Cerebellar cortex (tissue), 1 donor: ENCODE measurements at regions not wholly inside any gene's neighbourhood (a gene's known extent, or its start where the extent isn't known, plus 50 kb on each side); places are given as distances from the start of the nearest gene placed in this dataset.
"Not testable (repeated sequence)": the region's sequence is repeated elsewhere in the genome, so short reads cannot be mapped to it uniquely, and the experiment has no call there.

Experiments
- DNase-seq: peaks from one replicate; pipeline ENCODE4 v3.0.0-alpha.2; 2015; ENCODE audit warnings: low spot score

DNA sequence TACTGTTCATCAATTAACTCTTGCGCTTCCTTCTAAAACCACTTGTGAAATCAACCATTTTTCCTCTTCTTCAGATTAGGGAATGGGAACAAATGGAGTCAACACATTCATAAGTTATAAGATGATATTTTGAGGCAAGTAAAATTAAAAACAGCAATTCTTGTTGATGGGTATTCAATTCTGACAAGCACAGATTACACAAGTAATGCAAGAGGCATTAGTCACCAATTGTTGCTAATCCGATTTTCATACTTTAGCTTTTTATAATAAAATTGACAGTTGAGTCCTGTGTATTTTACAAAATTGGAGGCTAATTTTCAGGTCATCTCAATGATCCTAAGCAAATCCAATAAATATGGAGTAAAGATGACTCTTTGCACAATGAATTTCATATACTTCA lies 918.4 kb upstream of the SOX9 start:
- DNase-seq = no peak

DNA sequence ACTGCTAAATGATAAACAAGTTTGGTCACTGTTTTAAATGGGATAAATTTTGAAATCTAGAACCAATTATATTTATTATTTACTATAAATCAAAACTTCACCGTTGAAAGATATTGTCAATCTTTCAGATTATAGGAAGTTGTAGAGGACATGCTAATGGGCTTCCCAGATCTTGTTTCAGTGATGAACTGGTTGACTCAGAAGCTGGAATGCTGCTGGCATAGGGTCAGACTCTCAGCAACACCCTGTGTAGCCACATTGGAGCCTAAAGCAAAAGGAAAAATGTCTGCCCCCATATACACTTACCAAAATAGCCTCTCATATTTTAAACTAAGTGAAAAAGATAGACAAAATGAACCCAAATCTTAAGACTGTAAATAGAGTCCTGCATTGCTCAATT lies 916.9 kb upstream of the SOX9 start:
- no peak for DNase-seq

DNA sequence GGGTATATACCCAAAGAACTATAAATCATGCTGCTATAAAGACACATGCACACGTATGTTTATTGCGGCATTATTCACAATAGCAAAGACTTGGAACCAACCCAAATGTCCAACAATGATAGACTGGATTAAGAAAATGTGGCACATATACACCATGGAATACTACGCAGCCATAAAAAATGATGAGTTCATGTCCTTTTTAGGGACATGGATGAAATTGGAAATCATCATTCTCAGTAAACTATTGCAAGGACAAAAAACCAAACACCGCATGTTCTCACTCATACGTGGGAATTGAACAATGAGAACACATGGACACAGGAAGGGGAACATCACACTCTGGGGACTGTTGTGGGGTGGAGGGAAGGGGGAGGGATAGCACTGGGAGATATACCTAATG lies 914.9 kb upstream of the SOX9 start:
- not testable (repeated sequence) for DNase-seq

DNA sequence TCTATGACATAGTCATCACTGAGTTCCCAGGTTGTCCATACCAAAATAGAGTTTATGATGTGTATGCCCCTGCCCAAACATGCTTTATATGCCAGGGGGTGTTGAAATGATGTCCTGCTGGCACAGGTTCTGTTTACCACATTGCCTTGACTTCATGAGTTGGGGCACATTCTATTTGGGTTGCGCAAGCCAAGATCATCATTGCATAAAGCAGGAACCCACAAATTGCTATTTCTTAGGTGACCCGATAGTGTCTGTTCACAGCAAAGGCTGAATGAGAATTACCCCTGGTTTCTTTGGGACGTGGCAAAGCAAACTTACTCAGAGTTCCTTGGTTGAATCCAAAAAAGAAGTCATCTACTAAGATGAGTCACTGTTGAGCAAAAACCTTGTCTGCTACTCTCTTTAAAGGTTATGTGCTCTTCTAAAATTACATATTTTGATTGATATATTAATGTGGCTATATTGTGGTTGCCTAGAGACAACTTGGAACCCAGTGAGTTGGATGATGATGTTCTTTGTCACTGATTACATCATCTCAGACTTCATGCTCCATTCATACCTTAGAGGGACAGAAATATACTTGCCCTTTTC lies 912.6 kb upstream of the SOX9 start:
- DNase-seq = no peak

DNA sequence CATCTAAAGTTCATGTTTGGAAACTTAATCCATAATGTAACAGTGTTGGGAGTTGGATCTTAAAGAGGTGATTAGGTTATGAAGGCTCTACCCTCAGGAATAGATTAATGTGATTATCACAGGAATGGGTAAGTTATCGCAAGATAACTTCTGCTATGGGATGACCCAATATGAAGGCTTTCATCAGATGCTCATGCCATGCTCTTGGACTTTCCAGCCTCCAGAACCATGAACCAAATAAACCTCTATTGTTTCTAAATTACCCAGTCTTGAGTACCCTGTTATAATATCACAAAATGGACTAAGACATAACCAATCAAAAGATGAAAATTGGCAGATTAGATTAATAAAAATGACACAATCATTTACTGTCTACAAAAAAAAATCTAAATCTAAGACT lies 906.9 kb upstream of the SOX9 start:
- no peak for DNase-seq

DNA sequence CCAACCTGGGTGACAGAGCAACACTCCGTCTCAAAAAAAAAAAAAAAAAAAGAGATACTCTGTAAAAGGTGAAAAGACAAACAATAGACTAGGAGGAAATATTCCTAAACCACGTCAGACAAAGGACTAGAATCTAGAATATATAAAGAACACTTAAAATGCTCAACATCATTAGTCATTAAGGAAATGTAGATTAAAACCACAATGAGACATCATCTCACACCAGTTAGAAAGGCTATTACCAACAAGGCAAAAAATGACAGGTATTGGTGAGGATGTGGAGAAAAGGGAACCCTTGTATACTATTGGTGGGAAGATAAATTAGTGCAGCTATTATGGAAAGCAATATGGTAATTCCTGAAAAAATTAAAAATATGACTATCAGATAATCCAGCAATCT lies 903.1 kb upstream of the SOX9 start:
- DNase-seq = no peak

DNA sequence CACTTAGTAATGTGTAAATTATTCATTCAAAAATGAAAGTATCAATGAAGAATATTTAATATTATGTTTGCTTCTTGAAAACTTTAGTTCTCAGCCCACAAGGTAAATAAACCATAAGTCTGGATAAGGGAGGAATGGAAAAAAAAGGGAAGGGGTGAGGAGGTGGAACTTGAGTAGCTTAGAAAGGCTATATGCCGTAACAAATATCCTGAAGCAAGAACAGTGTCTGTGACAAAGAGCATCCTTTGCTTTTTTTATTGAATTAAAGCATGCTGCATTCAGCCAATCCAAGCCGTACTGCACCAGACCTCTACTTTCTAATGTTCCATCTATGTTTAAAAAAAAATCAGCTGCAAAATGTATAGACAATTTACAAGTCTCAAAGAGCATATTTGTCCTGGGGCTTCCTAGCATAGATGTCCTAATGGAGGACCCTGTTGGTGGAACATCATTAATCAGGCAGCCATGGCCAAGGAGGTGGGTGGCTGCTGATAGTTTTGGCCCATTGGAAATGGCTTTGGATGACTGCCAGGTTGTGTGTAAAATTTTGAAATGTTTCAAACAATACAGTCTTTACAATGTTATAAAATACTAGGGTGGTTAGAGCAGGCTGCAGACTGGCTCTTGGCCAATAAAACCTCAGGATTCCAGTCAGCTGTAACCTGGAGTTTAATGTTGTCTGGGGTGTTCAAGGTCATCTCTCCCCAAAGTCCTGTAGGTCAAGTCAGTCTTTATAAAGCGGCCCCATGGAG lies 895.8 kb upstream of the SOX9 start:
- DNase-seq = no peak

DNA sequence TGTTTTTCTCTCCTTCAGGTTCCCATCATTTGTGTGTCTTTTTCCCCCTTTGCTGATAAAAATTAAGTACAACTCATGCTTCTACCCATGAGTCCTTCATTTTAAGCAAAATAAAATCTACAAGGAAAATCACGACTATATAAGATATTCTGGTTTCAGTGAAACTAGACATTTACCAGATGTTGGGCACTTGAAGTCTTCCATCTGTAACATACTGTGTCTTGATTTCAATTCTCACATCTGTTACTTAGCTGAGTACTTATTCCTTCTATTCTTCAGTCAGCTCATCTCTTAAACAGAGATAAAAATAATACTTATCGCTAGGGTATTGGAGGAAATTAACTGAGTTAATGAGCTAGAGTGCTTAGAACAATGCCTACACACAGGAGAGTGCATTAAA lies 893.0 kb upstream of the SOX9 start:
- DNase-seq = no peak

DNA sequence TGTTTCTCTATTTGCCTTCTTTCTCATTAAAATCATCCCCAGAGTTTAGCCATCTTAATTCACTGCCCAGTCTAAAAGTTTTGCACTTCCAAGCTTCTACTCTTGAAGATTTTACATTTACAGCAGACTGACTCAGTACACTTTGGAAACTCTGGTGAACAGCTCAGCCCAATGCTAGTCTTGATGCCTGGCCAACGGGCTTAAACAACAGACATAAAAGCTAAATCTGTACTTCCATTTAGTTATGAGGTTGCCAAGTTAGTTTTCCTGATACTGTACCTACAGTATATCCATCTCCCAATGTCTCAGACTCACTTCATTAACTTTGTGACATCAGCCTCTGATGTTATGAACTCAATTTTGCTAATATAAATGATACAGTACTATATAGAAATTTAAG lies 891.8 kb upstream of the SOX9 start:
- DNase-seq = no peak

DNA sequence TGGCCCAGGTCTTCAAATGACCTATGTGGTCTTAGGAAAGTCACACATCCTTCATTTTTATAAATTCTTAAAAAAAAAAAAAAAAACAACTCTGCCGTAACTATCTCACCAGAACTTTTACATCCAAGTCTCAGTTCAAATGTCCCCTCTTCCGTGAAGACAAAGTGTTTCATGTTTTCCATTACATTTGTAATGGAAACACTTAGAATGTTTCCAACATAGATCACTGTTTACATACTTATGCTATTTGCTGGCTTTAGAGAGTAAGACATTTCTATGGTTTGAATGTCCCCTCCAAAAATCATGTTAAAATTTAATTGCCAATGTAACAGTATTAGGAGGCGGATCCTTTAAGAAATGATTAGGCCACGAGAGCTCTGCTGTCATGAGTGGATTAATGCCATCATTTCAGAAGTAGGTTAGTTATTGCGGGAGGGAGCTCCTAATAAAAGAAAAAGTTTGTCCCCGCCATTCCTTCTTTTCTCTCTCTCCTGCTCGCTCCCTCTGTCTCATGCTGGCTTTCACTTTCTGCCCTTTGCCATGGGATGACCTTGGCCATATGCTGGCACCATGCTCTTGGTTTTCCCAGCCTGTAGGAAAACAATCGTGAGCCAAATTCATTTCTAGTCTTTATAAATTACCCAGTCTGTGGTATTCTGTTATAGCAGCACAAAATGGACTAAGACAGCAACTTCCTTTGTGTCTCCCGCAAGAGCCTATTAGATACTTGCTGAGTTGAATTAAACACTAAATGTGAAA lies 887.8 kb upstream of the SOX9 start:
- no peak for DNase-seq

DNA sequence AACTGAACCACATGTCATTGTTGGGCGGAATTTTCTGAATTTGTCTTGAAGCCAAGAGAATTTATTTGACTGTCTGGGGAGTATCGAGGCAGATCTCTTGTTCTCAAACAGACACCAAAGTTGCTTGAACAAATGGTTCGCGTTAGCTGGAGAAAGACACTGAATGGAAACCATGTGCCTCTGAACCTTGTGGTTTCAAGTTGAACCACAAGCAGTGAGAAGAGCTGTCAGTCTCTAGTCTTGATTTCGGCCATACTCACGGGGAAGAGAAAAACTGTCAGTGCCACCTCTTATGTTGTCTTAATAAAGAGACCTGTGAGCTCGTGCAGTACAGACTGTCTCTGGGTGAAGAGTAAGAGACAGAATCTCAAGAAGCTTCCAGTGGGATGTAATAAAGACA lies 886.5 kb upstream of the SOX9 start:
- DNase-seq = no peak

DNA sequence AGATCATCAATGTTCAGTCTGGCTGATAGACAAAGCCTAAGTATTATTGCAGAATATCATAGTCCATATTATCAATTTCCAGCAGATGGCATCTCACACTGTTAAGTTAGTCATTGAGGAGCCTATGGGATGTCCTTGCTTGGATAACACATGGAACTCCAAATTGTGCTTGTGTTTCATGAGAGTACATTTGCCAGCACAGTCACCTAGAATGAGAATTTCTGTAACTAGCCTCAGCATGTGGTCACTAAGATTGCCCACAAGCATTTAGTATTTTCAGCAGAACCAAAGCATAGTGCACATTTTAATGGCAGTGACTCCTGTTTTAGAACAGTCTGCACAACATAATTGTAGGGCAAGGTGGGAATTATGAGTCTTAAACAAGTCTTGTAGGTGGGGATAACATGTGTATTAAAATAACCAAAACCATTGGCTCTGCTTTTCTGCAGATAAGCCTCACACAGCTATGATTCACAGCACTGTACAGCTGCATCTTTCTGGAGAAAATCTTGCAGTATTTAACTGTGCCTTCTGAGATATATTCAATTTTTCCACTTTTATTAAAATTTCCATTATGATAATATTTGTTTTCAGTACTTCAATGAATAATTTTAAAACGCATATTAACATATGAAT lies 882.8 kb upstream of the SOX9 start:
- DNase-seq = peak; percentile 1

DNA sequence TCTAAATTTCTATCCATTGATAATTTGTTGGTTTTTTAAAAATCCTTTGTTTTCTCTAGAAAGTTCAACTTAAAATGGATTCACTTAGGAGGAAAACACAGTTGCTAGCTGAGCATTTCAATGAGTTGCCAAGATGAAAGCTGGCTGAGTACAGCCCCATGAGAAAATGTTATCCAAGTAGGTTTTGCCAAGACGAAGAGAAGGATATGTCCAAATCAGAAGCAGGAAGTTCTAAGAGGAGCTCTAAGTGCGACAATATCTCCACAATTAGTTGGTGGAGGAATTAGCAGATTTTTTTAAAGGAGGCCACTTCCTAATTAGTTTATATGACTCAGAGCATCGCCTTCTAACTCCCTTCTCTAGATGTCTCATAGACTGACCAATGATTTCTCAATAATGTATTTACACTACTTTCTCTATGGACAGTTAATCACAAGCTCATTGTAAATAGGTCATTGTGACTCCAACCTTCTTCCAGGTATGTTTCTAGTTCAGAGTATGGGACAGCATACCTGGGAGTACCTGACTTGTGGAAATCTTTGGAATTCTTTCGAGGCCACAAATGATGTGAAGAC lies 873.3 kb upstream of the SOX9 start:
- DNase-seq = no peak

DNA sequence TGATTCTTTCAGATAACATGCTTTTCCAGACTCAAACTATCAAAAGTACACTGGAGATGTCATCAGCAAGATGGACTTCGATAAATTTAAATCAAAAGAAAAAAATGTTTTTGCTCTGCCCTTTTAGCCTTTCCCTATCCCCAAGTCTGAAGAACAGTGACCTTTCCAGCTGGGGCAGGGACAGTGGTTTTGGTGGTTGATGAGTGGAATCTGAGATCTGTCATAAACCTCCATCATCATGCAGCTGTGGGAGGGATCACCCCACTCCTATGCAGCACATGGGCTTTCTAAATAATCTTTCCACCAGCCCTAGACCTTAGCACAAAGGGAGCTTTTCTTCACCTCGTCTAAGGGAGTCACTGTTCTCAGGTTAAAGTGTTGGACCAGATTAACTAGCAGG lies 869.5 kb upstream of the SOX9 start:
- no peak for DNase-seq

DNA sequence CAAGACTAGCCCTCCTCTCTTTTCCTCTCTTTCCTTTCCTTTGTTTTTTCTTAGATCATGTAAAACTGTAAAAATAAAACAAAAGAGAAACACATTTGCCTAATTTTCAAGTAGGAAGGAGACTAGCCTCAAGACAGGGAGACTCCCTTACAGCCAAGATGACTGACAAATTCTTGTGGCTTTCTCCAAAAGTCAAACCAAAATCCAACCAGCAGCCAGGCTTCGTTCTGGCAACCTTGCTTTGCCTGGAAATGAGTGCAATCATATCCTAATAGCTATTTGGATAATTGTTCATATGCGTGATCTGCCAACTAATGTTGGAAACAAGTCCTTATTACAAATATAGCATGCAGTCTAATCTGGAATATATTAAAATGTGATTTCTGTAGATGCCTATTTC lies 868.9 kb upstream of the SOX9 start:
- no peak for DNase-seq

DNA sequence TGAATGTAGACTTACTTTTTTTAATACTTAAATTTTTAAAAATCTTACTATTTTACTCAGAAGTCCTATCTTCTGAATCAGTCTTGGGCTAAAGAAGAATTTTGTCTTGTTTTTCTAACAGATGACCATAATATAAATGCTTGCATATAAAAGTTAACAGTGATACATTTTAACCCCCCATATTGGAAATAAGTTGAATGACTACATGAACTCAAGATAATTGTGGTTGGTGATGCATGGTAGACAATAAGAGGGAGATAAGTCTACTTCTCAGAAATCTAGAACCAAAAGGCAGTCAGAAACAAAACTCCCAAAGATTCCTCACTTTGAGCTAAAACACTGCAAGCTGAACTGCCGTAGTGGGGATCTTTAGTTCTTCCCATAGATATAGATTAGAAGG lies 868.4 kb upstream of the SOX9 start:
- DNase-seq = no peak

DNA sequence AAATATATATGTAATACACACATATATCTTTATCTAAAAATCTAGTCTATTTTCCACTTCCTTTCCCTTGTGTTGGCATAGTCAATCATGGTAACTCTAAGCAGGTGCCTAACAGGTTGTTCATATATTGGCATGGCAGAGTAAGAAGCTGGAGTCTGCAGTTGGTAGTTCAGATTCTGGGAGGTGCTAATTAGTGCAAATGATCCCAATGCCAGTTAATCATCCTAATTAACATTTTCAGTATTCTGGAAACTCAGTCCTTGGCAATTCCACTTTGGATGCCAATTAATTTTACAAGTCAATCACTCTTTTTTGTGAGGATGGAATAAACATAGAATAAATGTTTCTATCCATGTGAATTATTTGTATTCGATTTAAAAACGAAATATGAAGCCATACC lies 863.7 kb upstream of the SOX9 start:
- DNase-seq = no peak

DNA sequence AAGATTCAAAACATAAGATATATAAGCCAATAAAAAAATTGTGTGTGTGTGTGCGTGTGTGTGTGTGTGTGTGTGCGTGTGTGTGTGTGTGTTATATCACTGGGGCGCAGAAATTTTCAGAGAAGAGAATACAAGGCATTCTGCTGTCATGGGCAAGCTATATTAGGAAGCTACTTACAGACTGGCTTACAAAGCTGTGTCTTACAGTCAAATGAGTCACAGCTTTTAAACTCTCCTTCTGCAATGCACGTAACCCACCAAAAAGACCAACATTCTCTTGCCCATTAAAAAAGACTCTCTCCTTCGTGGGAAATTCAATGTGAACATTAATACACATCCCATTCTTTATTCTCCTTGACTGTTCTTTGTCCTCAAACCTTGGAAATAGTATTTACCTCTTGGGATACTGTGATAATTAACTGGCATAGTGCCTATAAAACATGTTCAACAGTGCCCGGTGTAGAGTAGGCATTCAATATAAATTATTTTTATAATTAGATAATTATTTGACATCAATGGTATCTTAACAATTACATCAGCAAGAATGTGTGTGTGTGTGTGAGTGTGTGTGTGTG lies 860.4 kb upstream of the SOX9 start:
- no peak for DNase-seq

DNA sequence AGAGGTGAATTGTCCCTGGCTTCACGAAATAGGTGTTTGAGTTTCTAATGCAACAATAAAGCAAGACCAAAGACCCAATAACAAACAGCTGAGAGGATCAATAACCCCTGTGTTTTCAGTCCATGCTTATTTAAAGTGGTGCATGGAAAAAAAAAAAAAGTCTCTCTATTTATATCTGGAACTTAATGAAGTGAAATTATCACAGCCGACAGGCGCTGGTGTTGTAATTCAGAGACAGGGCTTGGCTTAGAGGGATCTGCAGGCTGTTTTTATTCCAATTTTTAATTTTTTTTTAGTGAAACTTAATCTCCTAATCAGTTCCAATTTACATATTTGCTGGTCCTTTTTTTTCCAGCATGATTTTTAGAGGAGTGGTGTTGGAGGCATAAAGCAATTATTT lies 858.2 kb upstream of the SOX9 start:
- no peak for DNase-seq

DNA sequence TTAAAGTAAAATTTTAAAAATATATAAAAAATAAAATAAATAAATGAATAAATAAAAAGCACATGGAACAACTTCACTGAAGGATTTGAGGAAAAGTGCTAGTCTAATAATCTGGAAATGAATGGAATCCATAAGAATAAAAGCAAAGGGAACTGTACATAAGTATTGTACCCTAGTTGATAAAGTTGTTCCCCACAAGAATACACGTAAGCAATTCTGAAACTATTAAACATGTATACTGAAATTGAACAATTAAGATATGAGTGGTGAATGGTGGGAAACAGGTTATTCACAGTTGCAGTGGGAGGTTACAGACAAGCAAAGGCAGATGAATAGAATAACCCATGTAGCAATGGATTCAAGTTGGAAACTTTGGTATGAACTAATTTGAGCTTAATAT lies 853.2 kb upstream of the SOX9 start:
- DNase-seq = no peak

DNA sequence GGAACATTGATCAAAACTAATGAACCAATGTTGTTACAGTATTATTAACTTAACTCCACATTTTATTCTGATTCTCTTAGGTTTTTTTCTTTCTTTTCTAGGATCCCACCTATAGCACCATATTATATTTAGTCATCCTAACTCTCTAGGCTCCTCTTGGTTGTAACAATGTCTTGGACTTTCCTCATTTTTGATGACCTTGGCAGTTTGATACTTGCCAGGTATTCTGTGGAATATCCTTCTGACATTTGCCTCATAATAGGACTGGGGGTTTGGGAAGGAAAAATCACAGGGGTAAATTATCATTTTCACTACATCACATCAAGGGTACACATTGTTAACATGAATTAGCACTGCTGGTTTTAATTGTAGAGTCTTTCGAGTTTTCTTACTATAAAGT lies 851.6 kb upstream of the SOX9 start:
- no peak for DNase-seq

DNA sequence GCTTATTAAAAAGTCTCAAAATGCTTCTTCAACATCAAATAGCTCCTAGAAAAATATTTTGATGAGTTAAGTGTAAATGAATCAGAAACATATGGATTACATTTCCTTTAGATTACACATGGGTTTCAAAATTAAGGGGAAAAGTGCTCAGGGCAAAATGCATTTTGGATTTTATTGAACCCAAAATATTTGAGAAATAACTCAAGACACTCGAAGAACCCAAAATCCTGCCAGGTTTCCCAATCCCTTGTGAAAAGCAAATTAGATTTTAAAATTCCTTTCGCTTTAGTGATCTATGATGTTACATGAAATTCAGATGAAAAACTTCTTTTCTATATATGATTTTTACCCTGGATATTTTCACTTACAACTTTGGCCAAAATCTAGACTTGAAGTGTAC lies 847.4 kb upstream of the SOX9 start:
- no peak for DNase-seq
